ENCODE measurements at regions not wholly inside any gene's neighbourhood (a gene's known extent, or its start where the extent isn't known, plus 50 kb on each side); places are given as distances from the start of the nearest gene placed in this dataset.
"Not testable (repeated sequence)": the region's sequence is repeated elsewhere in the genome, so short reads cannot be mapped to it uniquely, and the experiment has no call there.

- no peak for DNase-seq (ENCODE audit: low read depth)
Observed at GRCh38 chr2:52474091-52474490, 1293.5 kb upstream of the CHAC2 start.

GRCh38 chr2:52473526-52473925, 1294.1 kb upstream of the CHAC2 start:
- no peak for DNase-seq (ENCODE audit: low read depth)

GRCh38 chr2:52470457-52470856, 1297.1 kb upstream of the CHAC2 start:
- not testable (repeated sequence) for DNase-seq (ENCODE audit: low read depth)

- DNase-seq (ENCODE audit: low read depth): no peak
Observed at GRCh38 chr2:52467189-52467588, 1300.4 kb upstream of the CHAC2 start.

- DNase-seq (ENCODE audit: low read depth): peak; percentile 21
Observed at GRCh38 chr2:52465287-52465686, 1302.3 kb upstream of the CHAC2 start.

- no peak for DNase-seq (ENCODE audit: low read depth)
Observed at GRCh38 chr2:52463457-52463856, 1304.1 kb upstream of the CHAC2 start.

GRCh38 chr2:52456561-52457377, 1310.8 kb upstream of the CHAC2 start:
- DNase-seq (ENCODE audit: low read depth): no peak

GRCh38 chr2:52454962-52455361, 1312.6 kb upstream of the CHAC2 start:
- no peak for DNase-seq (ENCODE audit: low read depth)

GRCh38 chr2:52452201-52452600, 1315.4 kb upstream of the CHAC2 start:
- no peak for DNase-seq (ENCODE audit: low read depth)

- no peak for DNase-seq (ENCODE audit: low read depth)
Observed at GRCh38 chr2:52445686-52446085, 1321.9 kb upstream of the CHAC2 start.

GRCh38 chr2:52431352-52431760, 1336.2 kb upstream of the CHAC2 start:
- no peak for DNase-seq (ENCODE audit: low read depth)

- no peak for DNase-seq (ENCODE audit: low read depth)
Observed at GRCh38 chr2:52429740-52430139, 1337.9 kb upstream of the CHAC2 start.

GRCh38 chr2:52429171-52429570, 1338.4 kb upstream of the CHAC2 start:
- no peak for DNase-seq (ENCODE audit: low read depth)

- no peak for DNase-seq (ENCODE audit: low read depth)
Observed at GRCh38 chr2:52428224-52428623, 1339.4 kb upstream of the CHAC2 start.

GRCh38 chr2:52423655-52424054, 1343.9 kb upstream of the CHAC2 start:
- DNase-seq (ENCODE audit: low read depth): no peak

- DNase-seq (ENCODE audit: low read depth): no peak
Observed at GRCh38 chr2:52423111-52423510, 1344.5 kb upstream of the CHAC2 start.

- DNase-seq (ENCODE audit: low read depth): peak; percentile 6
Observed at GRCh38 chr2:52416340-52416739, 1351.3 kb upstream of the CHAC2 start.

- DNase-seq (ENCODE audit: low read depth): no peak
Observed at GRCh38 chr2:52414561-52415295, 1352.9 kb upstream of the CHAC2 start.

- not testable (repeated sequence) for DNase-seq (ENCODE audit: low read depth)
Observed at GRCh38 chr2:52409308-52410118, 1358.1 kb upstream of the CHAC2 start.

- DNase-seq (ENCODE audit: low read depth): no peak
Observed at GRCh38 chr2:52405980-52406379, 1361.6 kb upstream of the CHAC2 start.

- no peak for DNase-seq (ENCODE audit: low read depth)
Observed at GRCh38 chr2:52404866-52405265, 1362.7 kb upstream of the CHAC2 start.

- DNase-seq (ENCODE audit: low read depth): no peak
Observed at GRCh38 chr2:52404046-52404445, 1363.6 kb upstream of the CHAC2 start.
